ENCODE measurements at regions not wholly inside any gene's neighbourhood (a gene's known extent, or its start where the extent isn't known, plus 50 kb on each side); places are given as distances from the start of the nearest gene placed in this dataset.

- H3K4me2 ChIP-seq (ENCODE audit: low read length) = no peak overlapping the region
- ChIA-PET CTCF (no interaction called here), POLR2A (no interaction called here), RAD21 (ENCODE audit: low non-redundant PET in 1 of 2, low total read pairs in 2 of 2, uncharacterized antibody in 2 of 2, unreplicated experiment in 2 of 2) (no interaction called here)
- H3K27ac ChIP-seq (ENCODE audit: low read depth, low read length) = no peak overlapping the region
- intact Hi-C loops (cut with micrococcal nuclease) = no loop called here
- no peaks in the 10 kb centered on the region for H3K4me1 ChIP-seq (ENCODE audit: control insufficient read depth in 1 of 2, insufficient read depth in 2 of 2, low read length in 2 of 2)
- H3K9me2 ChIP-seq (ENCODE audit: insufficient read depth) = no peaks in the 10 kb centered on the region
- no TSS peak for BruUV-seq (replicated peaks)
- no peaks in the 10 kb centered on the region for H4K20me1 ChIP-seq (ENCODE audit: insufficient read depth)
- H3K79me2 ChIP-seq (ENCODE audit: insufficient read depth, low read length) = no peaks in the 10 kb centered on the region
- DNase-seq (ENCODE audit: low read depth, low spot score) (no peak), ATAC-seq (no peak)
- H3K27me3 ChIP-seq (ENCODE audit: insufficient read depth, low read length) = no peaks in the 10 kb centered on the region
- H3K9me3 ChIP-seq (ENCODE audit: control insufficient read depth in 1 of 2, insufficient read depth in 1 of 2, low read depth in 1 of 2, low read length in 2 of 2) = peaks cover 25 to 33% of the 10 kb centered on the region in 2 experiments; a peak in 3 of 4 replicates
- TF ChIP-seq POLR2AphosphoS5 (IDR thresholded peaks at IDR 0.05; ENCODE audit: low read depth, low read length) (no peak), EZH2phosphoT487 (IDR thresholded peaks at IDR 0.05; ENCODE audit: borderline replicate concordance) (no peak), CTCF (IDR thresholded peaks at IDR 0.05 in 2 of 3, conservative IDR thresholded peaks at IDR 0.05 in 1 of 3; ENCODE audit: borderline replicate concordance in 1 of 3, insufficient read depth in 1 of 3, low read depth in 2 of 3, low read length in 2 of 3) (no peak), SP1 (IDR thresholded peaks at IDR 0.05; ENCODE audit: low read depth) (no peak), MAX (IDR thresholded peaks at IDR 0.05) (no peak), SIN3A (IDR thresholded peaks at IDR 0.05; ENCODE audit: low read depth) (no peak), FOSL1 (IDR thresholded peaks at IDR 0.05; ENCODE audit: low read depth) (no peak), YY1 (IDR thresholded peaks at IDR 0.05; ENCODE audit: extremely low read depth, insufficient replicate concordance, low read depth, low read length) (no peak), CBX3 (IDR thresholded peaks at IDR 0.05; ENCODE audit: low read depth) (no peak), TCF7L2 (IDR thresholded peaks at IDR 0.05; ENCODE audit: borderline replicate concordance, extremely low read depth, insufficient read depth, insufficient read length) (no peak), EZH2 (IDR thresholded peaks at IDR 0.05) (no peak), ZNF274 (IDR thresholded peaks at IDR 0.05; ENCODE audit: low read depth, low read length) (no peak), ATF3 (IDR thresholded peaks at IDR 0.05) (no peak), RAD21 (IDR thresholded peaks at IDR 0.05; ENCODE audit: low read depth) (no peak), JUND (IDR thresholded peaks at IDR 0.05) (no peak), ELF1 (IDR thresholded peaks at IDR 0.05; ENCODE audit: borderline replicate concordance, low read depth) (no peak), REST (IDR thresholded peaks at IDR 0.05; ENCODE audit: low read depth) (no peak), ZBTB33 (IDR thresholded peaks at IDR 0.05; ENCODE audit: extremely low read depth, insufficient replicate concordance, low read length) (no peak), EGR1 (IDR thresholded peaks at IDR 0.05; ENCODE audit: low read depth) (no peak)
- H3K4me3 ChIP-seq (replicated peaks in 1 of 2; ENCODE audit: low read depth in 1 of 2, low read length in 2 of 2) = no peak overlapping the region
- H2AFZ ChIP-seq (ENCODE audit: low read depth, low read length, poor library complexity, severe bottlenecking) = no peak overlapping the region
- H3K9ac ChIP-seq (ENCODE audit: low read length) = no peak overlapping the region
- no peaks in the 10 kb centered on the region for H3K36me3 ChIP-seq (ENCODE audit: control insufficient read depth in 1 of 2, insufficient read depth in 2 of 2, low read length in 2 of 2)
These were observed 462.4 kb upstream of the SORCS1 start for GRCh38 chr10:107626862-107627261.

Data from HCT116 (cell line).